NCI-H226 (cell line): ENCODE measurements at regions not wholly inside any gene's neighbourhood (a gene's known extent, or its start where the extent isn't known, plus 50 kb on each side); places are given as distances from the start of the nearest gene placed in this dataset.
"Not testable (repeated sequence)": the region's sequence is repeated elsewhere in the genome, so short reads cannot be mapped to it uniquely, and the experiment has no call there.

Experiments used
- DNase-seq: peaks from one replicate; pipeline ENCODE4 v3.0.0-alpha.2; 2015

DNA sequence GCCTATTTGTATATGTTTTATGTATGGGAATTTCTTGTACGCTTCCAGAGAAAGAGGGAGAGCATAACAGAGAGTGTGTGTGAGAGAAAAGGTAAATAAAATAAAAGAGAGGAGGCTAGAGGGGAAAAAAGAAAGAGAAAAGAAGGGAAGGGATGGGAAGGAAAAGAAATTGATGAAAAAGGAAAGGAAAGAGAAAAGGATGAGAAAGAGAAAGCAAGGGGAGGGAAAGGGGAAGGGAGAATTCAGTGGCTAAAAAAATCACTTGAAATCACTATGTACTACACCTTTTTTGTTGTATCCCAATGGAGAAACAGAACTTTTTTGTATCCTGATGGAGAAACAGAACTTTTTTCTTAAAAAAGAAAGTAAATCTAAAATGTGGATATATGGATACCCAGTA lies 165.5 kb upstream of the MBNL1 start:
- DNase-seq: no peak

DNA sequence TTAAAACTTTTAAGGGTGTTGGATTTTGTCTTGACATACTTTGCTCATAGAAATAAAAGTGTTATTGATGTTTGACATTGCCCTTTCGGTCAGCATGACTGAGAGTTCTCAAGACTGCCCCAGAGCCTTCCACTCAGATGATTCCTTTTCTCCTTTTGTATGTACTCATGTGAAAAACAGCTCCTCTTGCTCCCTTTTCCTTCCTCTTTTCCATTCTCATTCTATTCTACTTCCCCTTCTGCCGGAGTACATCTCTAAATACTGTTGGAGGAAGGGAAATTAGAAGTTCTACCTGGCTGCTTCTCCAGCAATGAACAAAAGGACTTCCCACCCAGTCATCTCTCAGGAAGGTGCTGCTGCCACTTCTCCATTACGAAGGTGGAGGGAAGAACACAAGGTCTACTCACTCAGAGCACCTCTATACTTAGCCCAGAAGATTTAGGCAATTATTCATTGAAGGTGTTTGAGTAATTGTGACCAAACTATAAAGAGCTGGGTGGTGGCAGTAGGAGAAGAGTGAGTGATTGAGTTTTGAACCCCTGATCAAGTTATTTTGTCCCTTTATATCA lies 163.8 kb upstream of the MBNL1 start:
- DNase-seq: no peak

DNA sequence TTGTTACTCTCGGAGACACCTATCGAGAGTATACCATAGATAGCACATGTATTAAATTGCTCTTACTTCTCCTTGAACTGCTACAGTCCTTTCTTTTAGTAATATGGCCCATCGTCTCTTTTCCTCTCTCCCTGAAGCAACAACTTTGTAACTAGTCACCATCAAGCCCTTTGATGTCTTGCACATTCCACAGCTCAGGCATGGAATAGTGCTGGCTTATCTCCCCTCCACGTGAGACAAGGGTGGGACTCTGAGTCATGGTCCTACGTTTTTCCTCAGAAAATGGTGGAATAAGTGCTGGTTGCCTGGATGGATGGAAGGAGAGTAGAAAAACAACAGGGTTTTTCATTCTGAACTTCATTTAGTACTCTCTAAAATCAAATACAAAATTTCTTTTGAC lies 163.3 kb upstream of the MBNL1 start:
- DNase-seq: peak; percentile 50

DNA sequence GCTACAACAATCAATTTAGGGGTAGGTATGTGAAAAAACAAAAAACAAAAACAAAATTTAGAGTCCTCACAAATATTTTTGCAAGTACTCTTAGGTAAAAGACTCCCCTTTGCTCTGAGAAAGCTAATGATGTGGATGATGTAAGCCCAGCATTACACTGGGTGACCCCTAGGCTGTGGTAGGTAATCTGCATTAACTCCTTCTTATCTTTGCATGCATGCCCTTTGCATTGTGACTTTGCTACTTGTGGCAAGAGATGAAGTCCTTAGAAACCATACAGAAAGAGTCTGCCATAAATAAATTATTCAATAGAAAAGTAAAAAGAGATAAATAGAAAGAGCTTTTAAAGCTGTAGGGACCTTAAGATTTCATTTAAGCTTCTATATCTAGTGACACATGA lies 159.7 kb upstream of the MBNL1 start:
- no peak for DNase-seq

DNA sequence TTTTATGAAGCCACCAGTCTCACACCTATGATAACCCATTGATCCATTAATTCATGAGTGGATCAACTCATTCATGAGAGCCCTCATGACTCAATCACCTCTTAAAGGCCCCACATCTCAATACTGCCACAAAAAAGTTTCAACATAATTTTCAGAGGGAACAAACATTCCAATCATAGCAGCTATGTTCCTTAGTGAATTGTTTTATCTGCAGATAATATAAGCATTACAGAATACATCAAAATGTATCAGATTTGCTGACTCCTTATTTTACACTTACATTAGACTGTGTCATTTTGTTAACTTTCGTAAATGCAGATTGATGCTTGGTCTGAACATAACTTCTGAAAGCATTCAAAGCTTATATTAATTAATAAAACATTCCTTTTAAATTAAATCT lies 155.3 kb upstream of the MBNL1 start:
- no peak for DNase-seq

DNA sequence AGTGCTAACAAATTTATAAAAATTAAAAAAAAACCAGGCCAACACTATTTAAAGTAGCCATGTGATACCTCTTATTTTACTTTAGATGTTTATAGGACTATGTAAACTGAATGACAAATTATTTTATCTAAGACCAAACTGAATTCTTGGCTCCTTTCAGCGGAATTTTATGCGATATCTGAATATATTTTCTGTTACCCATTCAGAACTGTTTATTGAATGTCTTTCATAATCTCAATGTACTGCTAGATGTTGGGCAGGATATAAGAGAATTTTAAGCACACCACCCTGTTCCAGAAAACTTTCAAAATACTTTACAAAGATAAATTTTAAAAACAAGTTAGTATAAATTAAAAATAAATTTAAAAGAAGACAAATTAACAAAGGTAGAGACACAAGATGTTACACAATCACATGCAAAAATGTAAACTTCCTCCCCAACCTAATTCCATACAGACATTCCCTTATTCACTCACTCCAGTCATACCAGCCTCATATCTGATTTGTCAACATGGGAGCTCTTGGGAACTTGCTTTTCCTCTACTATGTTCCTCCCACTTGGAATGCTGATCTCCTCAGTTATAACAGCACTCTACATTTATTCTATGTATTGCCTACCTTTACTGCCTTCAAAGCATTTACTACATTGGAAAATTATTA lies 154.6 kb upstream of the MBNL1 start:
- peak; percentile 26 for DNase-seq

DNA sequence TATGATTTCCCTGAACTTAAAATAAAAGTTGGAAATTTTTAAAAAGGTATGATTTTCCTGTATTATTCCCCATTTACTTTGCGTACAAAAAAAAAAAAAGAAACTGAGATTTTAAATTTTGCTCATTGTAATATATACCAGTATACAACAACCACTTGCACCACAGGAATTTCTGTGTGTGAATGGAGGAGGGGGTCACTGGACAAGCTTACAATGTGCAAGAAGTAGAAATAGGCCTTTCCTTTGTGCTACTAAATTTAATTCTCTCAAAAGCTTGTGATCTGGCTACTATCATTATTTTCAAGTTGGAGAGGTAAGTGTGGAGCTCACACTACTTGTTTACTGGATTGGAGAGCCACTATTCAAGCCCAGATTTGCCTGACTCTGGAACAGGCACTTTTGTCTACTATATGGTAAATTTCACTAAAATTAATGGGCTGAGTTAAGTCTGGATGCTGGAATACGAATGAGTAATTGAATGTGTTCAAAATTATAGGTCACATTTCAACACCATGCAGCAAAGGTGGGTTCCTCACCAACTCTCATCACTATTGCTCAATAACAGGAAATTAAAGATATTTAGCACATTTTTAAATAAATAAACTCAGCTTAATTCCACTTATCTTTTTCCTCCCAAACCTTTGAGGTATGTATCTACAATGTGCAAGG lies 148.0 kb upstream of the MBNL1 start:
- no peak for DNase-seq

DNA sequence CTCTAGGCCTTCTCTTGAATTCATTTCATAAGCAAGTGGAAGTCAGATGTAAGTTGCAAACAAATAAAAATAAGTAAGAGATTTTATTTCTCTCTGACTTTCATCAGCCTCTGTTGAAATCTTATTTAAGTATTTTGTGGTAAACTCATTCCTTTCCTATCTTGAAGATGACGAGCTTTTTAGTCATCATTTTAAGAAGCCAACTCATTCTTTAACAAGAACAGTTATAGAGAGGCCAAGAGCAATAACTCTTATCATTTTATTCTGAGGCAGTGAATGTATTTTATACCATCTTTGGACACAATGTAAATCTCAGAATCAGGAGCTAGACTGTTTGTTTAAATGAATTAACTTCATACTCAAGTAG lies 147.5 kb upstream of the MBNL1 start:
- DNase-seq: peak; percentile 89

DNA sequence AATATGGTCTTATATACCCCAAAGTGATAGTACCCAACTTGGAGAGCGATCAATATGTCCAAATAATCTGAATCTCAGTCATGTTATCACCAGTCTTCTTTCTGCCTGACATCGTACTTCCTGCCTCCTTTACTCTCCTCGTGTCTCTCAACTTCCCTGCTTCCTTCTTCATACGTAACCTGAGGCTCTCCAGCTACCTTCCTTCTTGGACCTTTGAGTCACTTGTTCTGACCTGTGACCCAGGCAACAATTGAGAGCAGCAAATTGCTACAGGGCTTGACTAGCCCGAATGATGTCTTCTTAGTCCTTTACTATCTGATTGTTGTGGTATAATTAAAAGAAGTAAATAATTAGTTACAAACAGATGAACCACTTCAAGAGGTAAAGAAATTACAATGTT lies 145.9 kb upstream of the MBNL1 start:
- no peak for DNase-seq

DNA sequence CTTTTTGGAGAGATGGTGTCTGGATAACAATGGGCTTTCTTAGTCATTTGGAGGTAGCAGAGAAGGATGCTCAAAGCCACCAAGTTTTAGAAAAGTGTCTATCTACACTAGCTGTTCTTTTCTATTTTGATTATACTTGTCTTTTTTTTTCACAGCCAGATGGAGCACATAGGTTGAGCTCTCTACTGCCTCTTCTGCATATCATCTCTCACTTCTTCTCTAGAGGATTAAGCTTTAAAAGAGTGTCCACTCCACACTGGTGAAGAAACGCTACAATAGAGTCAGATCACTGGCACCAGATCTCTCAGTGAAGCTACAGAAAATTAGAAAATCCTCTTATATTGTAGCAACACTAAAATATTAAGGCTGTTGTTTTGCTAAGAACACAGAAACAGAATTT lies 145.3 kb upstream of the MBNL1 start:
- DNase-seq: no peak

DNA sequence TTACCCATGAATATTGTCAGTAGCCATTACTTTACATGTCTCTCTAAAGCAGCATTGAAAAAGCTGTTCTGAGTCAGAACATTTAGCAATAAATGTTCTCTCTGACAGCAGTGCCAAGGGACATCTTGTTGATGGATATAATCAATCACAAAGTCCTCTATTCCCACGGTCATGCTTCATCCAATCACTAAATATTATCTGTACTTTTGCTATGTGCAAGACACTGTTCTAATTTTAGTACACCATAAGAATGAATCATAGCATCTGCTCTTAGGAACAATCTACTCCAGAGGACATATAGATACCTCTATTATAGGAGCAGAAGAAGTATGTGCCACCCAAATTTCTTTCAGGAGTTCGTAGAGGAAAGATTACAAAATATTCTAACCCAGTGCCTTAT lies 142.5 kb upstream of the MBNL1 start:
- no peak for DNase-seq

DNA sequence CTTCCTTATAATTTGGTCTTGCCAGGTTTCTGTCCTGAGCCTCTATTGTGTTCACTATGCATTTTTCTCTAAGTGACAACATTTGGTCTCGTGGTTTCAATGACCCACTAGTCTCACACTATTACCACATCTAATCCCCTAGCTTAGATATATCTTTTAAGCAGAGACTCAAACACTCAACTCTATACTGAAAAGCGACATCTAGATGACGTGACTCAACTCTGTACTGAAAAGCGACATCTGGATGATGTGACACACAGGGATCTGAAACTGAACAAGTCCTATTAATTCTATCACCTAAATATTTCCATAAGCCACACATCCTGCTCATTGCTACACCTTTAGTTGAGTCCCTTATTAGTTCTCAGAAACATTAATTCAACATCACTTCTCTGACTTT lies 141.7 kb upstream of the MBNL1 start:
- DNase-seq: no peak

DNA sequence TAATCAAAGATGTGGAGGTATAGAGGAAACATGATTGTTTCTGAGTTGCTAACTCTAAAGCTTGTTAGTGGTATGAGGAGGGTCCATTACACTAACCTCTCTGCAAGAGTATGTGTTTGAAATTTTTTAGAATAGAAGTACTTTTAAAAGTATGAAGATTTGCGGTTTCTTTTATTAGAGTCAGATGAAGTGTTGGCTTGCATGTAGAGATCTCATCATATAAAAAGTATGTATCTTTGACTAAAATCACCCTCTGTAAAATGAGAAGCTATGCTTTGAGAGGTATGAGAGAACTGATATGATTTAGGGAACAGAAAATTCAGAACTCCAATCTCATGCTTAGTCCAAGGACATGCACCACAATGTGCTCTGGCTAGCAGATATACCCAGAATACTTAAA lies 140.4 kb upstream of the MBNL1 start:
- DNase-seq: no peak

DNA sequence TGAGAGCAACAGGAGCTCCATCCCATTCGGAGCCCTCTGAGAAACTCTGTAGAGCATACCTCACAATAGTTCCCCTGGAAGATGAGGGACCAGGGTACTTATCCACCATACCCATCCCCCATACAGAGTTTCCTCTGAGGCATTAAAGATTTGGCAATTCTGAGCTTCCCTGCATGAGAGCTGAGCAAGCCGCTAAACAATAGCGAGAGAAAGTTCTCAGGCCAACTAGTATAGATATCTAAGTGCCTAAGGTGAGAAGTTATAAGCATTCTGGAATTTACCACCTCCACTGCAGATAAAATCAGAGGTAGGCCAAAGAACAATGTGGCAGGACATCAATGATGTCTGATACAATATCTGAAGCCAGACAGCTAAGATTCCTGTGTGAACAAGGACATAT lies 129.1 kb upstream of the MBNL1 start:
- DNase-seq: no peak

DNA sequence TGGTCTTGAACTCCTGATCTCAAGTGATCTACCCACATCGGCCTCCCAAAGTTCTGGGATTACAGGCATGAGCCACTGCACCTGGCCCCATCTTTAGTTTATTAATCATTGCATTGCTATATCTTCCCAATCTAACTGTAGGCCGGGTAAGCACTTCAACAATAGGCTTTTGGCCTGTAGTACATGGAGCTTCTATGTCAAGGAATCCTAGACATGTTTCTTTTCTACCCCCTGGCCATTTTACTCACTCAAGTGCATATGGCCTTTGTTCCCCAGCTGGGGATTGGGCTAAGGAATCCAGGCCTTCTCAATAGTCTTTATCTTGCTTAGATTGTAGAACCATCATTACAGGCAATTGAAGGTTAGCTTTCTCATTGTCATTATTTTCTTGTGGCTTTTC lies 122.3 kb upstream of the MBNL1 start:
- DNase-seq: no peak

DNA sequence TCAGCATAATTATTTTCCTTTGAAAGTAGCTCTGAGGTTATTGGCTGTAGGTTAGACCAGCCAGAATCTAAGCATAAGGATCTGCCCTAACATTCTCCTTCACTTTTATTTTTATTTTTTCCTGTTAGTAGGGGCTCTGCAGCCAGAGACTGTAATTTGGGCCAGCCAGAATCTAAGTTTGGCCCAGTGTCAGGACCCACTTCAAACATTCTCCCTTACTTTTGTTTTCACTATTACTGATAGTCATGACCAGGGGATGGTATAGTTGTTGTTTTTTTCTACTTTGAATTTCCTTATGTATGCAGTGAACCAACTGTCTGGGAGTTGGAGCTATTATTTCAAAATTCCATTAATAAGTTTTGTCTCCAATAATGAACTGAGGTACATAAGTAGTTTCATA lies 121.0 kb upstream of the MBNL1 start:
- no peak for DNase-seq

DNA sequence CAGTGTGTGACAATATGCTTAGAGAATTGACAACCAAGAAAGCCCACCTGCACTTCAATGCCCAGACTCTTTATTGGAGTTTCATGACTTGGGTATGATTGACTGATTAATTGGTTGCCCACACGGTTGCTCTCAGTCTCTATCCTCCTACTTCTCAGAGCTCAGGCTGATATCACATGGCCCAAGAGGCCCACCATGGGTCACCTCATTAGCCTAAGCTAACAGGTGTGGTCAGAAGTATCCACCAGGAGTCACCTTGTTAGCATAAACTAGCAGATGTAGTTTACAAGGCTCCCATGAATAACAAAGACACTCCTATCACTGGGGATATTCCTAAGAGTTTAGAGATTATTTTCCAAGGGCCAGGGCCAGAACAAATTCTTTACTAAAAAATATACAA lies 120.2 kb upstream of the MBNL1 start:
- no peak for DNase-seq

DNA sequence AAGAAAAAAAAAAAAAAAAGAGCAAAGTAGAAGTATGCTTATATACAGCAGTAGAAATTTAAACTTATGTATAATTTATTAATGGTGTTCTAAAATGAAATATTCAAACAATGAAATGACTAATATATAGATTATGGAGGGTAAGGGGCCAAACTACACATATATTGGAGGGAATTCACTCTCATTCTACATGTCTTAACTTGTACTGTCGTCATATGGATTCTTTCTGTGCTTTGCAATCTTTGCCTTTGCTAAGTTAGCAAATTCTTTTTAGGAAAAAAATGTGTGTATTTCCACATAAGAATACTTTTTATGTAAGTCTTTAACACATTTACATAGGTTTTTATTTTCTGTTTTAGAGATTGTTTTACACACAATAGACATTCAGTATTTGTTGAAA lies 118.9 kb upstream of the MBNL1 start:
- DNase-seq: no peak

DNA sequence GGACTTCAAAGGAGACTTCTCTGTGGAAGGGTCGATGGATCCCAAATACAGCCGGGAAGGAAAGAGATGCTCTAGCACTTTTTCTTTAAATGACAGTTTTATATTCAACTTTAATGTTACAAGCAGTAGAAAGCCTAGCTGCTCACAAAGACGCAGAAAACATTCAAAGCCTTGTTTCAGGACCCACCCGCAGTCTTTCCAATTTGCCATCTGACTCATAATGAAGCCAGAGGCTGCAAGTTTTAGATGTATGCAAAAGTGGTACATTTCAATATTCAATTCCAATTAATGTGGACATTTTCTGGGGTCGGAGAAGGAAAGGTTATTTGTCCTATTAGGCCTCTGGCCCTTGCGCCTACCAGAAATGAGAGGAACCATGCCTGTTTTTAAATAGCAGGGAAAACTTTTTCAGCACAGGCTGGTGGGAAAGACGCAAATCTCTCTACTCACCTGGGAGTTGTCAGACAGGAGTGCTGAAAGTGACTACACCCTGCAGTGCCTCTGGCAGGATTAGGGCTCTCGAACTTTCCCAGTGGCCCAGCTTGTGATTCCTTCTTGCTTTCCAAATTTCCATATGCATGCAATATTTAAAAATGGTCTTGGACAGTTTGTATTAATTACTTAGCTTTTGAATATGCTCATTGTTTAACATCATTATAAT lies 117.4 kb upstream of the MBNL1 start:
- no peak for DNase-seq

DNA sequence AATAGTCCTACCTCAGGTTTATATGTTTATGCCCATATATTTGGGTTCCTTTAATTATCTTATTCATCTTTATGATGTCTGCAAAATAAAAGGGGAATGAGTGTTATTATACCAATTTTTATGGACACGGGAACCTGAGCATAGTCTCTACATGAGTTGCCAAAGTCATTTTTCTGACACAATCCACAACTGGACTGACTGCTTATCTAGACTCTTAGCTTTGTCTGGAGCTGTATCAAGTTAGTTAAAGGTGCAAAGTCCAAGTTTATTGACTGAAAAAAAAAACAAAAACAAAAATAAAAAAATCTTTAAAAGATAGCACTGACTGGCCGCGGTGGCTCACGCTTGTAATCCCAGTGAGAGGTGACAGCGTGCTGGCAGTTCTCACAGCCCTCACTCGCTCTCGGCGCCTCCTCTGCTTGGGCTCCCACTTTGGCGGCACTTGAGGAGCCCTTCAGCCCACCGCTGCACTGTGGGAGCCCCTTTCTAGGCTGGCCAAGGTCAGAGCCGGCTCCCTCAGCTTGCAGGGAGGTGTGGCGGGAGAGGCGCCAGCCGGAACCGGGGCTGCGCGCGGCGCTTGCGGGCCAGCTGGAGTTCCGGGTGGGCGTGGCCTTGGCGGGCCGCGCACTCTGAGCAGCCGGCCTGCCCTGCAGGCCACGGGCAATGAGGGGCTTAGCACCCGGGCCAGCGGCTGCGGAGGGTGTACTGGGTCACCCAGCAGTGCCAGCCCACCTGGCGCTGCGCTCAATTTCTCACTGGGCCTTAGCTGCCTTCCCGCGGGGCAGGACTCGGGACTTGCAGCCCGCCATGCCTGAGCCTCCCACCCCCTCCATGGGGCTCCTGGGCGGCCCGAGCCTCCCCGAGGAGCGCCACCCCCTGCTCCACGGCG lies 116.6 kb upstream of the MBNL1 start:
- DNase-seq: not testable (repeated sequence)

DNA sequence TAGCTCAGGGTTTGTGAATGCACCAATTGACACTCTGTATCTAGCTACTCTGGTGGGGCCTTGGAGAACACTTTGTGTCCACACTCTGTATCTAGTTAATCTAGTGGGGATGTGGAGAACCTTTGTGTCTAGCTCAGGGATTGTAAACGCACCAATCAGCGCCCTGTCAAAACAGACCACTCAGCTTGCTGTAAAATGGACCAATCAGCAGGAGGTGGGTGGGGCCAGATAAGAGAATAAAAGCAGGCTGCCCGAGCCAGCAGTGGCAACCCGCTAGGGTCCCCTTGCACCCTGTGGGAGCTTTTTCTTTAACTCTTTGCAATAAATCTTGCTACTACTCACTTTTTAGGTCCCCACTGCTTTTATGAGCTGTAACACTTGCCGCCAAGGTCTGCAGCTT lies 115.6 kb upstream of the MBNL1 start:
- not testable (repeated sequence) for DNase-seq

DNA sequence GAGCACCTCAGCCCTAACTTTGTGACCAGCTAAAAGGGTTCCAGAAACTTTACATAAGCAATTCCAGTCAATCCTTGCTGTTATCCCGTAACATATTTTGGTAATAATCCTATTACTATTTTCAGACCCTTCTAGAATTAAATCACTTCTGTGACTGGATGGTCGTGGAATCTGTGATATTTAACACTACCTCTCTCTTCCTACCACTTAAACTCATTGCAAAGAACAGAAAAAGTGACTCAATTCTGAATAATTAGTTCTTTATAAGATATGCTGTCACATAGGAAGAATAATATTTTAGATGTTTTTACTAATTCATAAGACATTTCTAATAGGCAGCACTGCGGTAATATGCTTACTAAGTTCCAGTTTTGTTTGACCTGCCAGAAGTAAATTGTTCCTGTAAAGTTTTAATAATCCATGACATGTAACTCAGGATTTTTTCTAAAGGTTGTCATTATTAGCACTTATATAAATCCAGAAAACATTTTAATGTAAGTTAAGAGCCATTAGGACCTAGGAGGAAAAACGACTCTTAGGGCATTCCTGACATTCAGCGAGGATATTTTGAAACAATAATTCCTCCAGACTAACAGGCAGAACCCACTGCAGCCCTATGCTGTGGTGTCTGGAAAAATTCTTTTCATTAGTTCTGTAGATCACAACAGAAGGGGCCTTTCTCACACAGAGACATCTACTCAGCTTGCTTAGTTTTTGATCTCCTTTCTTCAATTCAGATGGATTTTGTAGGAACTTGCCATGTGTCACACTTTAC lies 113.3 kb upstream of the MBNL1 start:
- DNase-seq: no peak
